CD4-positive, alpha-beta T cell treated with Interleukin-6 at 100 ng/mL for 8 hours (primary cell): ENCODE measurements at regions not wholly inside any gene's neighbourhood (a gene's known extent, or its start where the extent isn't known, plus 50 kb on each side); places are given as distances from the start of the nearest gene placed in this dataset.

Experiments used
- DNase-seq: peaks from one replicate; pipeline ENCODE4 v3.0.0-alpha.2; 2020; ENCODE audit warnings: mixed read lengths, low spot score

DNA sequence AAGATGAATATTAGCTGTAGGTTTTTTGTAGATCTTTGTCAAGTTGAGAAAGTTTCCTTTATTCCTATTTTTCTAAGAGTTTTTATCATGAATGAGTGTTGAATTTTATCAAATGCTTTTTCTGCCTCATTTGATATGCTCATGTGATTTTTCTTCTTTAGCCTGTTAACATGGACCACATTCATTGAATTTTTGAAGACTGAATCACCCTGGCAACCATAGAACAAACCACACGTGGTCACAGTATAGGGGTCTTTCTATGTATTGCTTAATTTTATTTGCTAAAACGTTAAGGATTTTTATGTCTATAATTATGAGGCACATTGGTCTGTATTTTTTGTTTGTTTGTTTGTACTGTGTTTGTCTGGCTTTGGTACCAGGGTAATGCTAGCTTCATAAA is 201.7 kb upstream of the CWC22 start:
- no peak for DNase-seq

DNA sequence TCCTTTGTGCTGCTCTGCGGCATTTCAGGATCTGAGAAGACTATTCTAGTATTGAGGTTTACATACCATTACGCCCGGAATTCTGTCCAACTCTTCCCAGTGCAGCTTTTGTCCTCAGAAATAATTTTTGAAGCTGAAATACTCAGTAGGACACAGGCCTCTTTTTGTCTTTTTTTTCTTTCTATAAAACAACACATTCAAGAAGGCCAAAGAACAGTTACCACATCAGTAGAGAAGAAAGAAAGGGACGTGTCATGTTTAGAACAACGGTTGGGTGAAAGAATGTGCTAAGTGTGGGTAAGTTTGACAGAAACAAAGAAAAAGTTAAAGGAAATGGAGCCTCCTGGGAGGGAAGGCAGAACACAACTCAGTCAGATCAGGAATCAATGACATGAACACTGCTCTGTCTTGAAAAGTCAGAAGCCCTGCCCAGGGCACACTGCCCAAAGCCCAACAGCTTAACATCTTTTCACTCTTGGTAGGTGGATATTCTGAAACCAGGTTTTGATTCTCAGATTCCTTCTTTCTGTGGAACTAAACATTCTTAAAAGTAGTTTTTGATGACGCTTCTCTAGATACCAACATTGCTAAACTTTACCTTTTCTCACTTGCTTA is 198.6 kb upstream of the CWC22 start:
- no peak for DNase-seq

- no peak for DNase-seq
These were observed 196.9 kb upstream of the CWC22 start for GRCh38 chr2:180203972-180204371.

- no peak for DNase-seq
These were observed 195.4 kb upstream of the CWC22 start for GRCh38 chr2:180202467-180202951.

DNA sequence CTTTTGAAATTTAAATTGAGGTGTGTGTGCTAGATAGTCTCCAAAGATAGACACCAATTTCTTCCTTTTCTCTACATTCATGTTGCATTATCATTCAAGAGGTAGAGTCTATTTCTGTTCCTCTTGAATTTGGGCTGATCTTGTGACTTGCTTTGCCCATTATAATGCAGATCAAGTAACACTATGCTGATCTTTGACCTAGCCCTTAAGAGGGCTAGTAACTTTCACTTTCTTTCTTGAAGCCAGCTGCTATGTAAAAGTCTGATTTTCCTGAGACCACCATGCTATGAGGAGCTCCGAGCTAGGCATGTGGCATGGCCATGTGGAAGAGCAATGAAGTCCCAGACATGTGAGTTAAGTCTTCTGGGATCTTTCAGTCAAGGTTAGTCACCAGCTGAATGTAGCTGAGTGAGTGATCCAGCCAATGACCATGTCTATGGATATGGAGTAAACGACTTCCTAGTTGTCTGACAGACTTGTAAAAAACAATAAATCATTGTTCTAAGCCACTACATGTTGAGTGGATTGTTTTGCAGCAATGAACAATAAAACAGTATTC is 189.4 kb upstream of the CWC22 start:
- no peak for DNase-seq

DNA sequence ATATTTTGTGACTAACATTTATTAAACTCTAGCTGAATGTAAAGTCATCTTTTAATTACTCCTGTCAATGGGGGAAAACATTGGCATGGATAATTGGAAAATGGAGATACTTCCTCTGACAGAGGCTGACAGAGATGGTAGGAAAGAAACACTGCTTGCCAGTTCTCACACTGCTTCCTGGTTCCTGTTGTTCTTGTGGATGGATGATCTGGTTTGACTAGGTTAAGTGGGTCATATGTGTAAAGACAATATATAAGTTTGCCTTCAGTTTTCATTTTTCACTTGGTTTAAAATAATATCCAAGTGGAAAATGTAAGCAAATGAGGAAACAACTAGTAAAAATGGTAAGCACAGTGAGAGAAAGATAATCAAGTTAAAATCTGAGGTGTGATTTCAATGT is 188.8 kb upstream of the CWC22 start:
- no peak for DNase-seq

GRCh38 chr2:180191432-180192124 is 184.5 kb upstream of the CWC22 start:
- DNase-seq, result no peak

GRCh38 chr2:180190851-180191250 is 183.8 kb upstream of the CWC22 start:
- DNase-seq, result no peak

- DNase-seq, result no peak
These were observed 180.5 kb upstream of the CWC22 start for GRCh38 chr2:180187611-180188010.

DNA sequence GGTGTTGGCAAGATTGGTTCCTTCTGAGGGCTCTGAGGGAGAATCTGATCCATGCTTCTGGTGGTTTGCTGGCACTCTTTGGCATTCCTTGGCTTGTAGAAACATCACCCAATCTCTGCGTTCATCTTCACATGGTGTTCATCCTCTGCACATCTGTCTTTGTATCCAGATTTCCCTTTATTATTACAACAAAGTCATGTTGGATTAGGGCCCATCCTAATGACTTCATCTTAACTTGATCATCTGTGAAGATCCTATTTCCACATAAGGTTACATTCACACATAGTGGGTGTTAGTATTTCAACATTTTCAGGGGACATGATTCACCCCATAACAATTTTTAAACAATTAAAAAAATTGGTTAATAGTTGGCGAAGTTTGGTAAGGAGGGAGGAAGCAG is 177.4 kb upstream of the CWC22 start:
- DNase-seq, result no peak

DNA sequence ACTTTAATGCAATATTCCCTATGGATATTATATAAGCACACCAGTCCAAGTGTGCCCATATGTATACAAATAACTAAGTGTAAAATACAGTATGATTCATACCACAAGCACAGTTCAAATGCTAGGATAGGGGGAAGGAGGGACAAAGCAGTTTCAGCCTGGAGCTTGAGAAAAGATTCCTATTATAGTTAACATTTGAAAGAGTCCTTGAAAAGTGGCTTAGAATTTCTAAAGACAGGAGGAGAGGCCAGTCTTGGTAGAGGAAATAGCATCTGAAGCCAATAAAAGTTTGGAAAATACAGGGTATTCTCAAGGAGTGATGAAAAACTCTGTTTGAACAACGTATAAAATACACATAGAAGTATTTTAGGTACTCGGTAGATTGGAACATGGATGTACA is 173.4 kb upstream of the CWC22 start:
- no peak for DNase-seq

DNA sequence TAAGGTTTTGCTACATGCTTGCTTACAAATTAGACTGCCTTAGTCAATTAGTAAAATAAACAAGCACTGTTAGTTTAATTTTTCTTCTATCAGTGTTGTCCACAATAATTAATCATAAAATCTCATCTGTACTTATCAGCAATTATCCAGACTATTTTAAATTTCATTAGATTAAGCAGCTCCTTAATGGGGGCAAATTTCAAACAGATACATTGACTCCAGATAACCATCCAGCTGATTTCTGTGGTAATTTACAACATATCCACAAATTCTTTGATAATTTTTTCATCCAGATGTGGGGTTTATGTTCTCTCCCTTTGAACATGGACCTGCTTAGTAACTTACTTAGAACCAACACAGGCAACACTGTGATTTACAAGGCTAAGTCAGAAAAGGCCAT is 170.4 kb upstream of the CWC22 start:
- DNase-seq, result no peak

GRCh38 chr2:180175736-180176135 is 168.6 kb upstream of the CWC22 start:
- DNase-seq, result no peak

- no peak for DNase-seq
These were observed 167.5 kb upstream of the CWC22 start for GRCh38 chr2:180174580-180174979.

DNA sequence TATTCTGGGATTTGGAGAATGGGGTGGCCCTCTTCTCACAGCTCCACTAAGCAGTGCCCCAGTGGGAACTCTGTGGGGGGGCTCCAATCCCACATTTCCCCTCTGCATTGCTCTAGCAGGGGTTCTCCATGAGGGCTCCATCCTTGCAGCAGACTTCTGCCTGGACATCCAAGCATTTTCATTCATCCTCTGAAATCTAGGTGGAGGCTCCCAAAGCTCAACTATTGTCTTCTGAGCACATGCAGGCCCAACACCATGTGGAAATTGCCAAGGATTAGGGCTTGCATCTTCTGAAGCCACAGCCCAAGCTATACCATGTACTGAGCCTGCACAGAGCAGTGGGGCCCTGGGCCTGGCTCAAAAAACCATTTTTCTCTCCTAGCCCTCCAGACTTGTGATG is 162.4 kb upstream of the CWC22 start:
- no peak for DNase-seq

- no peak for DNase-seq
These were observed 154.3 kb upstream of the CWC22 start for GRCh38 chr2:180161415-180161814.

GRCh38 chr2:180159921-180160320 is 152.8 kb upstream of the CWC22 start:
- DNase-seq, result no peak

DNA sequence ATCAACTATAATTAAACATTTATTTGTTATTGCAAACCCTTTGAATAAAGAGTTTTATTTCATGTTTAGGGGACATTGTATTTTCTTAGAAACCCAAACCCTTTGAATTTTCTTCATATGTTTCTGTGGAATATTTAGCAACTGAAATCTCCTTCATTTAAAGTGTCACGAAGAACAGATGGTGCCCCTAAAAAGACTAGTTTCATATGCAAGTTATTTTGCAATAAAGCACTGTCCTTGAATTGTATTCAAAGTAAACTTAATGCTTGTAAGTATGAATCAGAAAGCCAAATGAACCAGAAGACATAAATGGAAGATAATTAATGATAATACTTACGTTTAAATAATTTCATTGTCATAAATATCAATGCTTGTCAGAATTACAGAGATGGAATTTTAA is 151.9 kb upstream of the CWC22 start:
- no peak for DNase-seq

DNA sequence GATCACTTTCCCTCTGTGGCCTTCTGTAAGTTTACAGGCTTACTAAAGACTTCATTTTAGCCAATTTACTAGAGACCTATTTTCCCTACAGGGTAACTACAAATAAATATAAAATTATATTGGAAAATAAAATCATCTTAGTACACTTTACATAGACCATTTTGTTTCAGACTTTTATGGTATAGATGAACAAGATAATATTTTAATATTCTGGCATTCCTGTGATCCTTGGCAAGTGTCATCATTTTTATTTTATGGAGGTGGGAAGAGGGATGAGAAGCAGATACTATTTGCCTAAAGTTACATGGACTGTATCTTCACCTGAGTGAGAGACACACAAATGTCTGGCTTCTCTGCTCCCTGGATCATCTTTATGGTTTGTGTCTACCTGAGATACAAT is 149.6 kb upstream of the CWC22 start:
- DNase-seq, result no peak

DNA sequence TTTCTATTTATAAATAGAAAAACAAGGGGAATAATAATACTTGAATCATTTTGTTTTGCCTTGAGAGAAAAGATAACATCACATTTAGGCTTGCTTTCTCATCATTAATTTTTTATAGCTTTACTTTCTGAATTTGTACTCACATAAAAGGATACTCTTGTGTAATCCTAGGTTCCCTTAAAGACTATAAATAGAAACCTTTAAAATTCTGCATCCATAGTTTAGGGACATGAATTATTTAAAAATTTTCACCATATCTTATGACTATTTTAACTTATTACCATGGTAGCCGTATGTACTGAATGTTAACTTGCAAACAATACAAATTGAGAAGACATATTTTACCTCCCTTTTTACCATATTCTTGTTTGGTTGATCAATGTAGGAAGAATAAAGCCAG is 143.5 kb upstream of the CWC22 start:
- DNase-seq, result no peak

GRCh38 chr2:180146541-180146940 is 139.4 kb upstream of the CWC22 start:
- DNase-seq, result no peak

- DNase-seq, result no peak
These were observed 139.0 kb upstream of the CWC22 start for GRCh38 chr2:180146114-180146513.

DNA sequence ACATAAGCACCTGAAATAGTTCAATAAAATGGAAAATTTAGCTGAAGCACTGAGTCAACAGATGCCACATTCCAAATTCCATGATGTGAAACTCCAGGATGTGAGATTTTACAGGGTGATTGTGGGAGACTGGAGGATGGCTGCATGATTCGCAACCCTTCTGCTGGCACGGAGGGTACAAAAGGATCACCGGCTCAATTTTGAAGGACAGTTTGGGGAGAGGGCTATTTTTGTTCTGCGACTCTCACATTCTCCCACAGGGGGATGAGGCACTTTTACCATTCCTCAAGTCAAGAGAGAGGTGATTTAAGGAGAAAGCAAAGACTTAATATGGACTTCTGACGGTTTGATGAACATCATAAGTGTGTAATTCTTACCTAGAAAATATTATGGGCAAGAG is 138.1 kb upstream of the CWC22 start:
- DNase-seq, result no peak

DNA sequence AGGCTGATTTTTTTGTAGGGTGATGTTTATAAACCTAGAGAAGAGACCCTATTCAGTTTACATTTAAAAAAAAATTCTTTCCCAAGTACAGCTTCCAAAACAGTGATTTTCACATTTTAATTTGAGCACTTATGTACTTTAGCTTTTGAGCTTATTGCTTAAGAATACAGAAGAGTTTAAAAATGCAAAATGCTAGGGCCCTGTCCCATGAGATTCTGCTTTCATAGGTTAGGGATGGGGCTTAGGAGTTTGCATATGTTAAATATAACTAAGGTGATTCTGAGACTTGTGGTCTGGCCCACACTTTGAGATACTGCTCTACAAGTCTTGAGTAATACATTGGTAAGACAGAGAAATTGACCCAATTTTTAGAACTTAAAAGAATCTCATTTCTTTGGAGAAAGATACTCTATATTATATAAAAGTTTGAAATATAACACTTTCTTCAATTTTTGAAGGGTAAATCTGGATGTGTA is 137.3 kb upstream of the CWC22 start:
- DNase-seq, result no peak
